ENCODE measurements at regions not wholly inside any gene's neighbourhood (a gene's known extent, or its start where the extent isn't known, plus 50 kb on each side); places are given as distances from the start of the nearest gene placed in this dataset.

- Histone ChIP-seq H3K36me3 (ENCODE audit: control insufficient read depth, insufficient read depth, low read length) (peaks cover 6% of the 10 kb centered on the region), H3K9ac (ENCODE audit: low read length) (no peak overlapping the region), H3K4me3 (ENCODE audit: low read length) (no peak overlapping the region), H3K27me3 (ENCODE audit: control insufficient read depth, insufficient read depth, low read length) (no peaks in the 10 kb centered on the region), H3K4me1 (ENCODE audit: control insufficient read depth, insufficient read depth, low read length) (peaks cover 10% of the 10 kb centered on the region), H3K9me3 (ENCODE audit: control insufficient read depth, low read length) (no peaks in the 10 kb centered on the region)
Observed at GRCh38 chr17:77498791-77499698, 358.3 kb downstream of the SEC14L1 start.

- no peak overlapping the region for H3K4me3 ChIP-seq (ENCODE audit: low read length)
- no peak overlapping the region for H3K9ac ChIP-seq (ENCODE audit: low read length)
- H3K36me3 ChIP-seq (ENCODE audit: control insufficient read depth, insufficient read depth, low read length) = peaks cover 6% of the 10 kb centered on the region
Observed at GRCh38 chr17:77499699-77500435, 359.1 kb downstream of the SEC14L1 start.

GRCh38 chr17:77501101-77501566 lies 360.4 kb downstream of the SEC14L1 start:
- Histone ChIP-seq H3K9me3 (ENCODE audit: control insufficient read depth, low read length) (no peaks in the 10 kb centered on the region), H3K36me3 (ENCODE audit: control insufficient read depth, insufficient read depth, low read length) (peaks cover 6% of the 10 kb centered on the region), H3K4me1 (ENCODE audit: control insufficient read depth, insufficient read depth, low read length) (no peaks in the 10 kb centered on the region), H3K9ac (ENCODE audit: low read length) (no peak overlapping the region), H3K4me3 (ENCODE audit: low read length) (no peak overlapping the region), H3K27me3 (ENCODE audit: control insufficient read depth, insufficient read depth, low read length) (no peaks in the 10 kb centered on the region)

More at GRCh38 chr17:77499699-77500435, 359.1 kb downstream of the SEC14L1 start:
- no peaks in the 10 kb centered on the region for H3K27me3 ChIP-seq (ENCODE audit: control insufficient read depth, insufficient read depth, low read length)
- H3K9me3 ChIP-seq (ENCODE audit: control insufficient read depth, low read length) = no peaks in the 10 kb centered on the region
- peaks cover 4% of the 10 kb centered on the region for H3K4me1 ChIP-seq (ENCODE audit: control insufficient read depth, insufficient read depth, low read length)

GRCh38 chr17:77501751-77502625 lies 361.2 kb downstream of the SEC14L1 start:
- Histone ChIP-seq H3K4me3 (ENCODE audit: low read length) (no peak overlapping the region), H3K36me3 (ENCODE audit: control insufficient read depth, insufficient read depth, low read length) (no peaks in the 10 kb centered on the region), H3K9ac (ENCODE audit: low read length) (no peak overlapping the region), H3K9me3 (ENCODE audit: control insufficient read depth, low read length) (no peaks in the 10 kb centered on the region), H3K4me1 (ENCODE audit: control insufficient read depth, insufficient read depth, low read length) (no peaks in the 10 kb centered on the region), H3K27me3 (ENCODE audit: control insufficient read depth, insufficient read depth, low read length) (no peaks in the 10 kb centered on the region)

GRCh38 chr17:77502626-77503292 lies 362.0 kb downstream of the SEC14L1 start:
- Histone ChIP-seq H3K36me3 (ENCODE audit: control insufficient read depth, insufficient read depth, low read length) (no peaks in the 10 kb centered on the region), H3K9ac (ENCODE audit: low read length) (no peak overlapping the region), H3K4me1 (ENCODE audit: control insufficient read depth, insufficient read depth, low read length) (no peaks in the 10 kb centered on the region), H3K9me3 (ENCODE audit: control insufficient read depth, low read length) (no peaks in the 10 kb centered on the region), H3K27me3 (ENCODE audit: control insufficient read depth, insufficient read depth, low read length) (no peaks in the 10 kb centered on the region), H3K4me3 (ENCODE audit: low read length) (no peak overlapping the region)

GRCh38 chr17:77503293-77503655 lies 362.5 kb downstream of the SEC14L1 start:
- H3K27me3 ChIP-seq (ENCODE audit: control insufficient read depth, insufficient read depth, low read length) = no peaks in the 10 kb centered on the region
- H3K36me3 ChIP-seq (ENCODE audit: control insufficient read depth, insufficient read depth, low read length) = no peaks in the 10 kb centered on the region
- H3K4me3 ChIP-seq (ENCODE audit: low read length) = no peak overlapping the region
- no peaks in the 10 kb centered on the region for H3K9me3 ChIP-seq (ENCODE audit: control insufficient read depth, low read length)
- no peak overlapping the region for H3K9ac ChIP-seq (ENCODE audit: low read length)
- no peaks in the 10 kb centered on the region for H3K4me1 ChIP-seq (ENCODE audit: control insufficient read depth, insufficient read depth, low read length)

GRCh38 chr17:77503916-77504651 lies 363.3 kb downstream of the SEC14L1 start:
- Histone ChIP-seq H3K4me3 (ENCODE audit: low read length) (no peak overlapping the region), H3K9me3 (ENCODE audit: control insufficient read depth, low read length) (no peaks in the 10 kb centered on the region), H3K27me3 (ENCODE audit: control insufficient read depth, insufficient read depth, low read length) (no peaks in the 10 kb centered on the region), H3K36me3 (ENCODE audit: control insufficient read depth, insufficient read depth, low read length) (no peaks in the 10 kb centered on the region), H3K4me1 (ENCODE audit: control insufficient read depth, insufficient read depth, low read length) (no peaks in the 10 kb centered on the region), H3K9ac (ENCODE audit: low read length) (no peak overlapping the region)

GRCh38 chr17:77504652-77505155 lies 363.9 kb downstream of the SEC14L1 start:
- H3K4me1 ChIP-seq (ENCODE audit: control insufficient read depth, insufficient read depth, low read length) = no peaks in the 10 kb centered on the region
- no peaks in the 10 kb centered on the region for H3K36me3 ChIP-seq (ENCODE audit: control insufficient read depth, insufficient read depth, low read length)
- H3K9me3 ChIP-seq (ENCODE audit: control insufficient read depth, low read length) = no peaks in the 10 kb centered on the region
- H3K4me3 ChIP-seq (ENCODE audit: low read length) = no peak overlapping the region
- no peaks in the 10 kb centered on the region for H3K27me3 ChIP-seq (ENCODE audit: control insufficient read depth, insufficient read depth, low read length)
- no peak overlapping the region for H3K9ac ChIP-seq (ENCODE audit: low read length)

GRCh38 chr17:77505181-77505639 lies 364.4 kb downstream of the SEC14L1 start:
- Histone ChIP-seq H3K27me3 (ENCODE audit: control insufficient read depth, insufficient read depth, low read length) (no peaks in the 10 kb centered on the region), H3K9ac (ENCODE audit: low read length) (no peak overlapping the region), H3K36me3 (ENCODE audit: control insufficient read depth, insufficient read depth, low read length) (no peaks in the 10 kb centered on the region), H3K4me1 (ENCODE audit: control insufficient read depth, insufficient read depth, low read length) (no peaks in the 10 kb centered on the region), H3K4me3 (ENCODE audit: low read length) (no peak overlapping the region), H3K9me3 (ENCODE audit: control insufficient read depth, low read length) (no peaks in the 10 kb centered on the region)

- Histone ChIP-seq H3K27me3 (ENCODE audit: control insufficient read depth, insufficient read depth, low read length) (no peaks in the 10 kb centered on the region), H3K4me3 (ENCODE audit: low read length) (no peak overlapping the region), H3K4me1 (ENCODE audit: control insufficient read depth, insufficient read depth, low read length) (no peaks in the 10 kb centered on the region), H3K9me3 (ENCODE audit: control insufficient read depth, low read length) (no peaks in the 10 kb centered on the region), H3K36me3 (ENCODE audit: control insufficient read depth, insufficient read depth, low read length) (no peaks in the 10 kb centered on the region), H3K9ac (ENCODE audit: low read length) (no peak overlapping the region)
Observed at GRCh38 chr17:77506371-77506991, 365.7 kb downstream of the SEC14L1 start.
